HFFc6 (cell line): ENCODE measurements at regions not wholly inside any gene's neighbourhood (a gene's known extent, or its start where the extent isn't known, plus 50 kb on each side); places are given as distances from the start of the nearest gene placed in this dataset.
"Not testable (repeated sequence)": the region's sequence is repeated elsewhere in the genome, so short reads cannot be mapped to it uniquely, and the experiment has no call there.

Source experiments
- DNase-seq: peaks from one replicate; pipeline ENCODE4 v3.0.0-alpha.2; 2018
- H3K27ac Mint-ChIP-seq: 2 replicates; pipeline ENCODE4 v1.8.0; 2020; ENCODE audit warnings: mild to moderate bottlenecking, mixed read lengths
- H3K27me3 Mint-ChIP-seq: 2 replicates; pipeline ENCODE4 v1.8.0; 2021; ENCODE audit warnings: mild to moderate bottlenecking, moderate library complexity, mixed read lengths; ENCODE audit not compliant: insufficient read depth
- H3K36me3 Mint-ChIP-seq: 2 replicates; pipeline ENCODE4 v1.8.0; 2021; ENCODE audit warnings: low read depth, mixed read lengths
- H3K4me1 Mint-ChIP-seq: 2 replicates; pipeline ENCODE4 v1.8.0; 2020; ENCODE audit warnings: low read depth, mixed read lengths
- H3K4me3 Mint-ChIP-seq: 2 replicates; pipeline ENCODE4 v1.8.0; 2020; ENCODE audit warnings: mild to moderate bottlenecking, moderate library complexity, mixed read lengths
- H3K9me3 Mint-ChIP-seq: 2 replicates; pipeline ENCODE4 v1.8.0; 2020; ENCODE audit warnings: mild to moderate bottlenecking, mixed read lengths
- TF ChIP-seq, protein P1 (sequence below): fragments of 200-600 bp; sonication (generic); IDR thresholded peaks from 2 replicates; pipeline ENCODE4 v1.5.0; 2021; ENCODE audit warnings: antibody characterized with exemption, mild to moderate bottlenecking

- DNase-seq, result no peak
- TF ChIP-seq, protein P1, sequence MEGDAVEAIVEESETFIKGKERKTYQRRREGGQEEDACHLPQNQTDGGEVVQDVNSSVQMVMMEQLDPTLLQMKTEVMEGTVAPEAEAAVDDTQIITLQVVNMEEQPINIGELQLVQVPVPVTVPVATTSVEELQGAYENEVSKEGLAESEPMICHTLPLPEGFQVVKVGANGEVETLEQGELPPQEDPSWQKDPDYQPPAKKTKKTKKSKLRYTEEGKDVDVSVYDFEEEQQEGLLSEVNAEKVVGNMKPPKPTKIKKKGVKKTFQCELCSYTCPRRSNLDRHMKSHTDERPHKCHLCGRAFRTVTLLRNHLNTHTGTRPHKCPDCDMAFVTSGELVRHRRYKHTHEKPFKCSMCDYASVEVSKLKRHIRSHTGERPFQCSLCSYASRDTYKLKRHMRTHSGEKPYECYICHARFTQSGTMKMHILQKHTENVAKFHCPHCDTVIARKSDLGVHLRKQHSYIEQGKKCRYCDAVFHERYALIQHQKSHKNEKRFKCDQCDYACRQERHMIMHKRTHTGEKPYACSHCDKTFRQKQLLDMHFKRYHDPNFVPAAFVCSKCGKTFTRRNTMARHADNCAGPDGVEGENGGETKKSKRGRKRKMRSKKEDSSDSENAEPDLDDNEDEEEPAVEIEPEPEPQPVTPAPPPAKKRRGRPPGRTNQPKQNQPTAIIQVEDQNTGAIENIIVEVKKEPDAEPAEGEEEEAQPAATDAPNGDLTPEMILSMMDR, result no peak
- Mint-ChIP-seq H3K9me3 (peaks cover 5% of the 10 kb centered on the region; the same call in 1 of the 2 replicates), H3K4me1 (no peaks in the 10 kb centered on the region), H3K27ac (no peak overlapping the region), H3K36me3 (no peaks in the 10 kb centered on the region), H3K27me3 (peaks cover 3% of the 10 kb centered on the region), H3K4me3 (no peak overlapping the region)
Observed at GRCh38 chr1:99371413-99371812, 107.1 kb downstream of the PLPPR4 start.

DNA sequence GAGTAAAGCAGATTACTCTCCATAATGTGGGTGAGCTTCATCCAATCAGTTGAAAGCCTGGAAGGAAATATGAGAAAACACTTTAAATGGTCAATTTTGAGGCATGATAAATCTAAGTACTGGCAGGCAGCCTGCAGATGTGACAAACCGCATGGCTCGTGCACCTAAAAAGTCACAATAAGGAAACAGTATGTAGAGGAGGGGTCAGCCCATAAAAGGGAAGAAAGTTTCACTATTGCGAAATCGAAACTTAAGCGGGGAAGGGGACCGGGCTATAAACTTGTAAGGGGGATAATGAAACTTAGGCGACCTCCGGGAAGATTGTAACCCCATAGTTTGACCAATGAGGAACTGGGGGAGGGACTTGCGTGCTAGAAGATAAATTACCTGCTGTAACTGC is 109.8 kb downstream of the PLPPR4 start:
- H3K9me3 Mint-ChIP-seq, result no peaks in the 10 kb centered on the region
- H3K4me1 Mint-ChIP-seq, result no peaks in the 10 kb centered on the region
- no peaks in the 10 kb centered on the region for H3K36me3 Mint-ChIP-seq
- no peak for DNase-seq
- peaks cover 3% of the 10 kb centered on the region for H3K27me3 Mint-ChIP-seq
- no peak overlapping the region for H3K27ac Mint-ChIP-seq
- TF ChIP-seq, protein P1, result no peak
- H3K4me3 Mint-ChIP-seq, result no peak overlapping the region

DNA sequence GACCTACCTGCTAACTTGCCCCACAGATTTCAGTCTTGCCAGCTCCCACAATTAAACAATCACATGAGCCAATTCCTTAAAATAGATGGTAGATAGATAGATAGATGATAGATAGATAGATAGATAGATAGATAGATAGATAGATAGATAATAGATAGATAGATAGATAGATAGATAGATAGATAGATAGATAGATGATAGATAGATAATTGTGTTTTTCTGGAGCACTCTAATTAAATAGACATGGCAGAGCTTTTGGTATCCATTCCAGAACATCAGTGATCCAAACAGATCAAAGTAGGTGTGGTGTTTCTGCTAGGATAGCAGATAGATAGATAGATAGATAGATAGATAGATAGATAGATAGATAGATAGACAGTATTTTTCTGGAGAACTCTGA is 110.4 kb downstream of the PLPPR4 start:
- H3K4me3 Mint-ChIP-seq, H3K4me1 Mint-ChIP-seq, DNase-seq, H3K36me3 Mint-ChIP-seq, H3K9me3 Mint-ChIP-seq, H3K27ac Mint-ChIP-seq, H3K27me3 Mint-ChIP-seq: not testable (repeated sequence)

DNA sequence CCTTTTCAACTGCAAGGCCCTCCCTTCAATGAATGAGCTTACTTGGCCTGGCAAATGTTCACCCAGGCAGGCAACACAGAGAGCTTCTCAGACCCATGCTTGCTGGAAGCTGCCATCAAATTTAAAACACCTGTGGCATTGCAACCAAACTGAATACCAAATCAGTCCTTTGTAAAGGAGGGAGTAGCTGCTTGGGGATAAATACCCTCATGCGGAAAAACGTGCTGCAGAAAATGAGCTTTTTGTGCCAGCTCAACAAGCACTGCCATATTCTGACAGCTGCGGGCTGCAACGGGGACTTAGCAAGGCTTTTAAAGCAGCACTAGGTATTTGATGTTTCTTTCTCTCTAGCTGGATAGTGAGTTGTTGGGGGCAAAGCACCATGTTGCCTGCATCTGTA is 119.7 kb downstream of the PLPPR4 start:
- Mint-ChIP-seq H3K27me3 (no peaks in the 10 kb centered on the region), H3K27ac (no peak overlapping the region), H3K4me3 (no peak overlapping the region), H3K9me3 (no peaks in the 10 kb centered on the region), H3K36me3 (no peaks in the 10 kb centered on the region), H3K4me1 (no peaks in the 10 kb centered on the region)
- TF ChIP-seq, protein P1, result no peak
- DNase-seq, result no peak

GRCh38 chr1:99385852-99386251 is 121.6 kb downstream of the PLPPR4 start:
- H3K36me3 Mint-ChIP-seq, result no peaks in the 10 kb centered on the region
- no peak overlapping the region for H3K27ac Mint-ChIP-seq
- H3K27me3 Mint-ChIP-seq, result no peaks in the 10 kb centered on the region
- TF ChIP-seq, protein P1, result no peak
- no peak for DNase-seq
- no peaks in the 10 kb centered on the region; the same call in 1 of the 2 replicates for H3K9me3 Mint-ChIP-seq
- no peaks in the 10 kb centered on the region for H3K4me1 Mint-ChIP-seq
- H3K4me3 Mint-ChIP-seq, result no peak overlapping the region

DNA sequence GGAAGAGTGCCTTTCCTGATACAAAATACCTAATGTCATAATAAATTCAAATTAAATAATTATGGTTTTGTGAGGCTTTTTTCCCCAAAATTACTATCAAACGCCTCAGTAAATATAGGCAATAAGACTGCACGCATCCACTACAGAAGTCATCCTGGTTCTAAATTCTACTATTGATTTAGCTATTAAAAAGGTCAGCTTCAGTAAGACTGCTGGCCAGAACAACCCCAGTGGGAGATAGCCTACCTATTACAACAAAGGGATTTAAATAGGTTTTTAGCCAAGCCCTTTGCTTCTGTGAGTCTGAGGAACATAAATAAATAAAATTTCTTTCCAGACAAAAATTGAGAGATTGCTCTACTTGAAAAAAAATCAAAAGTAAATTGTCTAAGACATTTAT is 132.1 kb downstream of the PLPPR4 start:
- Mint-ChIP-seq H3K27me3 (peaks cover 4% of the 10 kb centered on the region; the same call in 1 of the 2 replicates), H3K4me1 (no peaks in the 10 kb centered on the region), H3K4me3 (no peak overlapping the region), H3K27ac (no peak overlapping the region), H3K36me3 (no peaks in the 10 kb centered on the region), H3K9me3 (no peaks in the 10 kb centered on the region)
- TF ChIP-seq, protein P1, result no peak
- DNase-seq, result no peak
